ENCODE measurements at regions not wholly inside any gene's neighbourhood (a gene's known extent, or its start where the extent isn't known, plus 50 kb on each side); places are given as distances from the start of the nearest gene placed in this dataset.

DNA sequence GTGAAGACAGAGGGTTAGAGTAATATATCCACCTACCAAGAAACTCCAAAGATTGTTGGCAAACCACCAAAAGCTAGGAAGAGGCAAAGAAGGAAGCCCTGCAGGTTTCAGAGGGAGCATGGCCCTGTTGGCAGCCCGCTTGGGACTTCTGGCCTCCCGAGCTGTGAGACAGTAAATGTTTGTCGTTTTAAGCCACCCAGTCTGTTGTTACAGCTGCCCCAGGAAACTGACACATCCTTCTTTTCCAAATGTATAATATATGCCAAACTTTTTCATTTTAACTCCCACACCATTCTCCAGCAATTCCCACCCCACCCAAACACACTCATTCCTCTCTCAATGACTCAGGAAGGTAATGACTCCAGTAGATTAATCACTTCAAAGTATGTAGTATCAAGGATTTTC is 74.0 kb downstream of the RPS29 start:
- TF ChIP-seq, protein P1, sequence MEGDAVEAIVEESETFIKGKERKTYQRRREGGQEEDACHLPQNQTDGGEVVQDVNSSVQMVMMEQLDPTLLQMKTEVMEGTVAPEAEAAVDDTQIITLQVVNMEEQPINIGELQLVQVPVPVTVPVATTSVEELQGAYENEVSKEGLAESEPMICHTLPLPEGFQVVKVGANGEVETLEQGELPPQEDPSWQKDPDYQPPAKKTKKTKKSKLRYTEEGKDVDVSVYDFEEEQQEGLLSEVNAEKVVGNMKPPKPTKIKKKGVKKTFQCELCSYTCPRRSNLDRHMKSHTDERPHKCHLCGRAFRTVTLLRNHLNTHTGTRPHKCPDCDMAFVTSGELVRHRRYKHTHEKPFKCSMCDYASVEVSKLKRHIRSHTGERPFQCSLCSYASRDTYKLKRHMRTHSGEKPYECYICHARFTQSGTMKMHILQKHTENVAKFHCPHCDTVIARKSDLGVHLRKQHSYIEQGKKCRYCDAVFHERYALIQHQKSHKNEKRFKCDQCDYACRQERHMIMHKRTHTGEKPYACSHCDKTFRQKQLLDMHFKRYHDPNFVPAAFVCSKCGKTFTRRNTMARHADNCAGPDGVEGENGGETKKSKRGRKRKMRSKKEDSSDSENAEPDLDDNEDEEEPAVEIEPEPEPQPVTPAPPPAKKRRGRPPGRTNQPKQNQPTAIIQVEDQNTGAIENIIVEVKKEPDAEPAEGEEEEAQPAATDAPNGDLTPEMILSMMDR (IDR thresholded peaks at IDR 0.05; ENCODE audit: low read depth, low read length) = no peak
- no peak for TF ChIP-seq MAX (IDR thresholded peaks at IDR 0.05; ENCODE audit: low read depth, low read length)
- TF ChIP-seq MYC (IDR thresholded peaks at IDR 0.05; ENCODE audit: low read depth, low read length) = no peak
- TF ChIP-seq POLR2A (IDR thresholded peaks at IDR 0.05; ENCODE audit: extremely low read depth, insufficient read length) = no peak
